NT2/D1 (cell line): ENCODE measurements at regions not wholly inside any gene's neighbourhood (a gene's known extent, or its start where the extent isn't known, plus 50 kb on each side); places are given as distances from the start of the nearest gene placed in this dataset.

ENCODE experiments used
- SUZ12 ChIP-seq: IDR thresholded peaks from 2 replicates; pipeline ENCODE4 v1.6.1; 2011; ENCODE audit not compliant: insufficient read length, insufficient read depth; ENCODE audit errors: extremely low read depth
- YY1 ChIP-seq: IDR thresholded peaks from 2 replicates; pipeline ENCODE4 v1.6.1; 2011; ENCODE audit not compliant: insufficient read length, insufficient read depth
- ZNF274 ChIP-seq: IDR thresholded peaks from 2 replicates; pipeline ENCODE4 v1.6.1; 2011; ENCODE audit warnings: mild to moderate bottlenecking, low read depth, low read length

DNA sequence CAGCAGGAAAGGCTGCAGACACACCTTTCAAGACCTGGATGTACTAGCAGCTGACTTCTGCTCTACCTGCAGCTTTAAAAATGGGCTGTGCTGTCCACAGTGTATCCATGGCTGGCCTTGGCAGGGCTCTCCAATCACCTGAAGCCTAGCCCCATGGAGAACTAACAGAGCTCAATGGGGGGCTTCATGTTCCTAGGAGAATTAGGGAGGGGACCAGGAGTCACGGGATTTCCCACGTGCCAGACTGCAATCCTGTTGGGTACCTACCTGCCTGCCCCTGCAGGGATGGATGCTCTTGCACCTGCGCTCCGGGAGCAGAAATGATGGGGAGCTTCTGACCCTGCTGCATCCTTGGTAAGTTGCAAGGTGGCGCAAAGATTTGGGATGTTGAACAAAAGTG, 462.1 kb downstream of the ICE1 start:
- TF ChIP-seq YY1 (no peak), ZNF274 (no peak), SUZ12 (no peak)
